ENCODE measurements at regions not wholly inside any gene's neighbourhood (a gene's known extent, or its start where the extent isn't known, plus 50 kb on each side); places are given as distances from the start of the nearest gene placed in this dataset.
A peak's percentile ranks its signal among the peaks of the same experiment; 100 is the strongest.

DNA sequence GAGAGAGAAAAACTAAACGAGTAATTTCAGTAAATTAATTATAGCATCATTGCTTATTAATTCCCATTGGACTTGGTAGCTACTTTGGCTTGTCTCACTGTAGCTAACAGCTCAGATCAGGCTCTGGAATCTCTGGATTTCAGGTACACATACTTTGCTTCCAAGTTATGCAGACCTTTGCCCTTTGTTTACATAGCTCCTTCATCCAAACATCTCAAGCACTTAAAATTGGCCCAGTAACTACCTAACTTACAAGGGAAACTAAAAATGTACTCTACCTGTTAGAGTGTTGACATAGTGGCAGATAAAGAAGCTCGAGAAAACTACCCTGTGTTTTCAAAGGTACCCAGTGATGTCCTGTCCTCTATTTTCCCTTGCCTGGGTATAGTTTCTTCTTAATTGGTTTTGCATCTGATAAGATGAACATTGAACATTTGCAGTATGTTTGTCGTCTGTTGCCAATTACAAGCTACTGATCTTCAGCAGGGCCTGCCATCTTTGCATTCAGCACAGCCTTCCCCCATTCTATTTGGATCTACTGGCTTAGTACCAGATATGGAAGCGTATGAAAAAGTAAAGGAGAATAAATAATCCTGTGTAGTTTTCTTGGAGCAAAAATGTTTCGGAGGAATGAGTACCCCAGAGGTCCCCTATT is 601.5 kb upstream of the FANCL start:
- TF ChIP-seq CTCF (IDR thresholded peaks at IDR 0.05; ENCODE audit: unreplicated experiment), result no peak
- no peaks in the 10 kb centered on the region for H3K4me1 Mint-ChIP-seq (ENCODE audit: unreplicated experiment)
- H3K27ac Mint-ChIP-seq (ENCODE audit: unreplicated experiment), result no peak overlapping the region
- H3K27me3 Mint-ChIP-seq (ENCODE audit: unreplicated experiment), result no peaks in the 10 kb centered on the region
- H3K36me3 Mint-ChIP-seq (ENCODE audit: low read depth, unreplicated experiment), result no peaks in the 10 kb centered on the region
- DNase-seq (ENCODE audit: low spot score), result no peak
- no peak overlapping the region for H3K4me3 Mint-ChIP-seq (ENCODE audit: unreplicated experiment)
- H3K9me3 Mint-ChIP-seq (ENCODE audit: unreplicated experiment), result no peaks in the 10 kb centered on the region

DNA sequence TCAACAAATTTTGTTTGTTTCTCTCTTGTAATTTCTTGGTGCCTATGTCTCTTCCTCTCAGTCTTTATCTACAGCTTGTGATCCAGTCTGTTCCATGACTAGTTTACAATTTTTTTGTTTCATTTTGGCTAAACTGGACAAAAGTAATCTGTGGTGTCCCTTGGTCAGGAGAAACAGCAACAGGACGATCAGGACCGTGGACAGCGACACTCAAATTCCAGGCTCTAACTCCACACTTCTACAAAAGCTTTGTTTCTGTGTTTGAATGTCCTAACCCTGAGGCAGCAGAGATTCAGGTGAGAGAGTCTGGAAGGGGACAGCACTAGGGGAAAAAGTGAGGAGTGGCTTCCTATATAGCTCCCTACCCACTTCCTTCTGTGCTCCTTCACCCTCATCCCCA is 593.3 kb upstream of the FANCL start:
- H3K27ac Mint-ChIP-seq (ENCODE audit: unreplicated experiment), result no peak overlapping the region
- H3K27me3 Mint-ChIP-seq (ENCODE audit: unreplicated experiment), result no peaks in the 10 kb centered on the region
- no peaks in the 10 kb centered on the region for H3K9me3 Mint-ChIP-seq (ENCODE audit: unreplicated experiment)
- H3K36me3 Mint-ChIP-seq (ENCODE audit: low read depth, unreplicated experiment), result no peaks in the 10 kb centered on the region
- peak; percentile 64 for DNase-seq (ENCODE audit: low spot score)
- H3K4me1 Mint-ChIP-seq (ENCODE audit: unreplicated experiment), result no peaks in the 10 kb centered on the region
- H3K4me3 Mint-ChIP-seq (ENCODE audit: unreplicated experiment), result no peak overlapping the region
- no peak for TF ChIP-seq CTCF (IDR thresholded peaks at IDR 0.05; ENCODE audit: unreplicated experiment)

DNA sequence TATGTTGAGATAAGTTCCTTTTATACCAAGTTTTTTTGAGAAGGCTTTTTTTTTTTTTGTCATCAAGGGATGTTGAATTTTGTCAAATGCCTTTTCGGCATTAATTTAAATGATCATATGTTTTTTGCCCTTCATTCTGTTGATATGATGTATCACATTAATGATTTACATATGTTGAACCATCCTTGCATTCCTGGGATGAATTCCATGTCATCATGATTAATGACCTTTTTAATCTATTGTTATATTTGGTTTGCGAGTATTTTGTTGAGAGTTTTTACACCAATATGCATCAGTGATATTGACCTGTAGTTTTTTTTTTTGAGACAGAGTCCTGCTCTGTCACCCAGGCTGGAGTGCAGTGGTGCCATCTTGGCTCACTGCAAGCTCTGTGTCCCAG is 585.7 kb upstream of the FANCL start:
- Mint-ChIP-seq H3K36me3 (ENCODE audit: low read depth, unreplicated experiment) (no peaks in the 10 kb centered on the region), H3K27ac (ENCODE audit: unreplicated experiment) (no peak overlapping the region), H3K4me1 (ENCODE audit: unreplicated experiment) (no peaks in the 10 kb centered on the region), H3K9me3 (ENCODE audit: unreplicated experiment) (no peaks in the 10 kb centered on the region), H3K27me3 (ENCODE audit: unreplicated experiment) (no peaks in the 10 kb centered on the region), H3K4me3 (ENCODE audit: unreplicated experiment) (no peak overlapping the region)
- DNase-seq (ENCODE audit: low spot score), result no peak
- TF ChIP-seq CTCF (IDR thresholded peaks at IDR 0.05; ENCODE audit: unreplicated experiment), result no peak

GRCh38 chr2:58812771-58813344 is 571.7 kb upstream of the FANCL start:
- Mint-ChIP-seq H3K9me3 (ENCODE audit: unreplicated experiment) (no peaks in the 10 kb centered on the region), H3K36me3 (ENCODE audit: low read depth, unreplicated experiment) (no peaks in the 10 kb centered on the region), H3K27ac (ENCODE audit: unreplicated experiment) (no peak overlapping the region), H3K4me3 (ENCODE audit: unreplicated experiment) (no peak overlapping the region), H3K27me3 (ENCODE audit: unreplicated experiment) (peaks cover under 1% of the 10 kb centered on the region), H3K4me1 (ENCODE audit: unreplicated experiment) (no peaks in the 10 kb centered on the region)
- no peak for TF ChIP-seq CTCF (IDR thresholded peaks at IDR 0.05; ENCODE audit: unreplicated experiment)
- no peak for DNase-seq (ENCODE audit: low spot score)

DNA sequence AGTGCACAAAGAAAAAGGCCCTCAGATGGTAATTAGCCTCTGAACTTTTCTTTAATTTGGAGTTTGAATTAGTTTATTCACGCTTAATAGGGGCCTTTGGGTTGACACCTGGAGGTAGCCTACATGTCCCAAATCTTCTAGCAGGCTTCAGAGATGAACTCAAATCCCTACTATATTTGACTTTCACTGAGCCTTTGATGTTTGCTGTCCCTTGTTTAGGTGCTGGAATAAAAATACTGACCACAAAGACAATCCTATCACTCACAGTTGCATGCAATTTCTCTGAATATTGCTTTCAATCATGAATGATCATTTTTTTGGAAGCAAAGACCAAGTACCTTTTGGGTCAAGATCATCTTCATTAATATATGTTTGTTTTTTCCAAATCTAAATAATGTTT is 564.0 kb upstream of the FANCL start:
- DNase-seq (ENCODE audit: low spot score), result no peak
- Mint-ChIP-seq H3K27ac (ENCODE audit: unreplicated experiment) (no peak overlapping the region), H3K4me3 (ENCODE audit: unreplicated experiment) (no peak overlapping the region), H3K36me3 (ENCODE audit: low read depth, unreplicated experiment) (no peaks in the 10 kb centered on the region), H3K27me3 (ENCODE audit: unreplicated experiment) (no peaks in the 10 kb centered on the region), H3K9me3 (ENCODE audit: unreplicated experiment) (no peaks in the 10 kb centered on the region), H3K4me1 (ENCODE audit: unreplicated experiment) (no peaks in the 10 kb centered on the region)
- TF ChIP-seq CTCF (IDR thresholded peaks at IDR 0.05; ENCODE audit: unreplicated experiment), result no peak
